HG03439 (cell line): ENCODE measurements at regions not wholly inside any gene's neighbourhood (a gene's known extent, or its start where the extent isn't known, plus 50 kb on each side); places are given as distances from the start of the nearest gene placed in this dataset.

Source experiments
- ATAC-seq: cut with Tn5 transposase; IDR thresholded peaks from one replicate; pipeline ENCODE4 v1.9.1; 2021; ENCODE audit warnings: mild to moderate bottlenecking, moderate library complexity; ENCODE audit not compliant: unreplicated experiment

GRCh38 chr20:22909436-22909835 is 125.7 kb upstream of the SSTR4 start:
- ATAC-seq = no peak

GRCh38 chr20:22910287-22910852 is 124.7 kb upstream of the SSTR4 start:
- no peak for ATAC-seq

GRCh38 chr20:22914291-22914690 is 120.8 kb upstream of the SSTR4 start:
- no peak for ATAC-seq

DNA sequence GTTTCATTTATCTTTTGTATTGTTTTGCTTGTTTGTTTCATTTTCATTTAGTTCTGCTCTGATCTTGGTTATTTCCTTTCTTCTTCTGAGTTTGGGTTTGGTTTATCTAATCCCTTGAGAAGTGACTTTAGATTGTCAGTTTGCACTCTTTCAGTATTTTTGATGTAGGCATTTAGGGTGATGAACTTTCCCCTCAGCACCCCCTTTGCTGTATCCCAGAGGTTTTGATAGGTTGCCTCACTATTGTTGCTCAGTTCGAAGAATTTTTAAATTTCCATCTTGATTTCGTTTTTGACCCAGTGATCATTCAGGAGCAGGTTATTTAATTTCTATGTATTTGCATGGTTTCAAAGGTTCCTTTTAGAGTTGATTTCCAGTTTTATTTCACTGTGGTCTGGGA is 119.6 kb upstream of the SSTR4 start:
- ATAC-seq = no peak

- ATAC-seq = no peak
These were observed 118.9 kb upstream of the SSTR4 start for GRCh38 chr20:22916021-22916842.

GRCh38 chr20:22918286-22918983 is 116.7 kb upstream of the SSTR4 start:
- no peak for ATAC-seq

DNA sequence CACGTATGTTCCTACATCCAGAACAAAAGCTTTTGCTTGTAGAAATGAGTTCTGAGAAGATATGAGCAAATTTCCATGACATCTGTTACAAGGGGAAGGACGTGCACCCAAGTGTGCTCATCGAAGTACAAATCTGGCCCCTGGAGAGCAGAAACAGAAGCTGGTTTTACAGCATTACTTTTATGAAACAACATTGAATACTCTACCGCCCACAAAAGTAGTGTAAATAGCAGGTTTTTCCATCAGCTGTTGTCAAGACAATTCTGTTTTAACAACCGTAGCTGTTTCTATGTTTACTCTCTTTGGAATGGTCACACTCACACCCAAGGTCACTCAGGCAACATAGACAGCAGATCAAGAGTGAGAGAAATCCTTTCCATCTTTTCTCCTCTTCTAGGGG is 114.2 kb upstream of the SSTR4 start:
- no peak for ATAC-seq

- ATAC-seq = no peak
These were observed 113.3 kb upstream of the SSTR4 start for GRCh38 chr20:22921595-22922421.

GRCh38 chr20:22922987-22923386 is 112.1 kb upstream of the SSTR4 start:
- no peak for ATAC-seq

DNA sequence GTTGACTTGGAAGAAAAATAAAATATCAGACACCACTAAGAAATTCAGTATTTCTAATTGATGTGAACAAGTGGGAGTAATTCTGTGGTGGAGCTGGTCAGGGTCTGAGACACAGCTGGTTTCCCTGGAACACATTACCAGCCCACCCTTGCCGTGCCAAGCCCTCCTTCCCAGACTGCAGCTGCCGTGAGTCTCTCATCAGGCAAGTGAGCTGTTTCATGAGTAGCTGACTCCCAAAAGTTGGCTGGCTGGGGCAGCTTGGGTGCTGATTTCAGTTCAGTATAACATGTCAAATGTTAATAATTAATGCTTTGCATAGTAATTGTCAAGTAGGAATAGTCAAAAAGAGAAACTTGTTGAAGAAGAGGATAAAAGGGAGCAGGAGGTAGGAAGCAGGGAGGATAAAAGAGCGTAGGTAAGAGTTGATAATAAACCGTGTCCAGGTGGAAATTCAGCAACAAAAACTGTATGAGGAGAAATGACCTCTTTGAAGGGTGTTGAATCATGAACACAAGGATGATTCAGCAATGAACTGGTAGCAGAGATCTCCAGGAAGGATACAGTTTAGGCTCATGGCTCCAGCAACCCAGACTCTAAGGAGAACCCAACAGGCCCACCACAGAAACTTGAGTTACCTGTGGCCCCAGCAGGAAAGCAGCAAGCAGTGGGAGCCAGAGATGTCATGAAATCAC is 110.9 kb upstream of the SSTR4 start:
- ATAC-seq = no peak

DNA sequence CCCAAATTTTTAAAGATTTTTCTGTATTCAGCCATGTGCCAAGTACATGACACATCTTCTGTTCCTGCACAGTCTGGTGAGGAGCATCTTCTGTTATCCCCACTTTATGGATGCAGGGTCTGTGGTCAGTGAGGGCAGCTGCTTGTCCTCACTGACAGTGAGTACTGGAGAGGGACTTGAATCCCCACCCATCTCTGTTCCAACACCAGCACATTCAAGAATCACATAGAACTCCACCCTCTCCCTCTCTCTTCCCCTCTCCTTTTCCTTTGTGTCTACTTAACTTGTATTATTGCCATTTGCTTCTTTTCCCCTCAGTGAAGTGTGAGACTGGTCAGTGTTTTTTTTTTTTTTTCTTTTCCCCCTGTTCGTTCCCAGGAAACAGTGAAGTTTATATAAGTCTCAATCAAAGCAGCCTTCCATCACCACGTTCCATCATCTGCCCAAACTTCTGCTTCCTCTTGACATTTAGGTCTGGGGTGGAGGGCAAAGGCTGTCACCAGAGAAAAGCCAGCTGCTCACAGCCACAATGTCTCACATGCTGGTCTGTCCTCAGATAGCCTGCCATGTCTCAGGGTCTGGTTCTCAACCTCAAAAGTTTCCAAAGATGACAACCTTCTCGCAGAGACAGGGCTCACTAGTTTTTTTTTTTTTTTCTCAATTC is 110.0 kb upstream of the SSTR4 start:
- ATAC-seq = no peak

DNA sequence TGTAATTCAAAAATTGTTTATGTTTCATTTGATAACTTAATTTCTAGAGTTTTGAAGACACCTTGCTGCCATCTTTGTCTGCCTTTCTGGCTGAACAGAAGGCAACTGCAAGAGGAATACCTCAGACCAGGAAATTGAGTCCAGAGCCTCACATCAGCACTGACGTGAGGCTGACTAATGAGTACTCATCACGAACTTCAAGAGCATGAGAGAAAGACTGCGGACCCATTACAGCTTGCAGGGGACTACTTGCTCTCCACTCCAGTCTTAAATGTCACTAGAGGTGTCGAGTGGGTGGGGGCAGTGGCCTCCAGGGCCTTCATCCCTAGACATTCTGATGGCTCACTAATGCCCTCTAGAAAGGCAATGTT is 109.5 kb upstream of the SSTR4 start:
- no peak for ATAC-seq

DNA sequence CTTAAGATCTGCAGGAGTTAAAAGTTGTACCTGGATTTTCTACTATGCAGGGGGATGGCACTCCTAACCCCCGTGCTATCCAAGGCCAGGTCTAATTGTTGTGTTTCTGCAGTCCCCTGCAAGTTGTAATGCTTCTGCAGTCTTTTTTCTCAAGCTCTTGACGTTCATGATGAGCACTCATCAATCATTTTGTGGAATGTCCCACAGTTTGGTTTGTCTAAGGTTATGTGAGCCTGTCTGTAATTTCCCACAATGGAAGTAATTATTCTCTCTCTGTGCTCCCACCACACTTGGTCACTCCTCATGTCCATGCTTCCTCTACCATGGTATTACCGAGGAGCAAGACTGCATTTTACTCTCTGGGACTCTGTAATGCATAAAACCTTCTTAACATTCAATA is 107.6 kb upstream of the SSTR4 start:
- ATAC-seq = no peak

- ATAC-seq = no peak
These were observed 106.4 kb upstream of the SSTR4 start for GRCh38 chr20:22928679-22929078.

DNA sequence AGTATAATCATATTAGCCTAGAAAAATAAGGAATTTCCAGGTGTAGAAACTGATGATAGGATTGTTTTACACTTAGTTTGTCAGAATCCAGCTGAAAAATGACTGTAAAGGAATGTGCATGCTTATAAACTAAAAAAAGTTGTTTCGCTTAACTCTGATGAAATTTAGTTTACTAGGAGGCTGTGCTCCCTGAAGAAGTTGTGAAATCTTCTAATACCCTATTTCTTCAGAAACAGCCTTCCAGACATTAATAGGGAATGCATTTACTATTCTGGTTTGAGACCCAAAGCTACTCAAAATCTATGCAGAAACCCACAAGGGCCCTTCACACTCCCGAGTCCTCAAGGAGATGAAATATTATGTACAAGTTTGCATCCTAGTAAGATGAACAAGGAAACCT is 105.5 kb upstream of the SSTR4 start:
- no peak for ATAC-seq

DNA sequence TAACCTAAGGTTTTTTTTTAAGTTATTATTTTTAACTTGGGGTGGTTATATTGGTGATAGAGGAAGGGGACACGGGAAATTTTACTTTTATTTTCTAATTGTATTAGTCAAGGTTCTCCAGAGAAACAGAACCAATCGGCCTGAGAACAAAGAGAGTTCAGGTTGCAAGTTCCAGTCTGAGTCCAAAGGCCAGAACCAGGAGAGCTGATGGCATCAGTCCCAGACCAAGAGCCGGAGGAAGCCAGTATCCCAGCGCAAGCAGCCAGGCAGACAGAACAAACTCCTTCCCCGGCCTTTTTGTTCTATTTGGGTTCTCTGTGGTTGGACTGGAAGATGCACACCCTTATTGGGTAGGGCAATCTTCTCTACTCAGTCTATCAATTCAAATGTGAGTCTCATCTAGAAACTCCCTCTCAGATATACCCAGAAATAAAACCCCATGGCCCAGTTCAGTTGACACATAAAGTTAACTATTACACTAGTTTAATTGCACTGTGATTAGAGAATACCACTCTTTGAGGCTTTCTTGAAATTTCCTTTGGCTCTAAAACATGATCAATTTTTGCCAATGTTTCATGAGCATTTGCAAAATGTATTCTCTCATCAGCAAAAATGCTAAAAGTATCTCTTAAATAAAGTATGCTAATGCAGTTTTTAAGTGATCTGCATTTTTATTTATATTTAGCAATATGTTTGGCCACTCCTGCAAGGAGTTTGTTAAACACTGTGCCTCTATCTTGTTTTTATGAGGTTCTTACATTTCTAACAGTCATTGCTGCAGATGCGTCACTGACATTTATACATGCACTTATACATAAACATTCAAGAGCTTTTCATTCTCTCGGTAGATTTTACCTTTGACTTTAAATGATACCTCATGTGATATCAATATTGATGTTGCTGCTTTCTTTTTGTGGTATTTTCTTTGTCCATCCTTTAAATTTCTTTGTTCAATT is 103.2 kb upstream of the SSTR4 start:
- ATAC-seq = no peak

DNA sequence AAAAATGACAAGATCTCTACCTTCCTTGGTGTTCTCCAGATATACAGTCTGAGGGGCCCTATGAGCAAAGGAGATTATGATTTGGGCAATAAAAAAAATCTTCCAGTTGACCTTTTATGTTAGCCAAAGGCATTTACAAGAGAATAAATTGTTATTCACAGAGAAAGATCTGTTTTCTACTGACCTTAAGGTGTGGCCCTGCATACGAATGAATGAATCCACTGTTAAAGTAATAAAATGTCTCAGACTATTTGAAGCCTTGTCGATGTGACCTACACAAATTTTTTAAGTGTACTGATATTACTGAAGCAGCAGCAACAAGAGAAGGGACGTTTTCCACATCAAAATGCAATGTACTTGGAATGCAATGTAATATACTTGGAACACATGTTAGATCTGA is 95.9 kb upstream of the SSTR4 start:
- ATAC-seq = no peak

- no peak for ATAC-seq
These were observed 94.8 kb upstream of the SSTR4 start for GRCh38 chr20:22940350-22940749.

- ATAC-seq = no peak
These were observed 93.6 kb upstream of the SSTR4 start for GRCh38 chr20:22941550-22941949.
